ENCODE measurements at regions not wholly inside any gene's neighbourhood (a gene's known extent, or its start where the extent isn't known, plus 50 kb on each side); places are given as distances from the start of the nearest gene placed in this dataset.
"Not testable (repeated sequence)": the region's sequence is repeated elsewhere in the genome, so short reads cannot be mapped to it uniquely, and the experiment has no call there.

GRCh38 chr3:106486945-106487639 is 618.3 kb upstream of the CBLB start:
- not testable (repeated sequence) for TF ChIP-seq ZNF274 (IDR thresholded peaks at IDR 0.05; ENCODE audit: low read depth, low read length); YY1 (IDR thresholded peaks at IDR 0.05; ENCODE audit: insufficient read depth, insufficient read length)
